GM06990 (cell line): ENCODE measurements at regions not wholly inside any gene's neighbourhood (a gene's known extent, or its start where the extent isn't known, plus 50 kb on each side); places are given as distances from the start of the nearest gene placed in this dataset.

Source experiments
- DNase-seq: peaks from one replicate; pipeline ENCODE4 v3.0.0-alpha.2; 2011; ENCODE audit not compliant: insufficient read length; ENCODE audit errors: extremely low read depth
- H3K27me3 ChIP-seq: replicated peaks from 2 replicates; pipeline ENCODE4 v1.6.0; 2011; ENCODE audit warnings: low read length; ENCODE audit not compliant: control insufficient read depth, insufficient read depth
- H3K36me3 ChIP-seq: 2 replicates; pipeline ENCODE4 v1.5.1; 2011; ENCODE audit warnings: low read length; ENCODE audit not compliant: control insufficient read depth, insufficient read depth
- H3K4me3 ChIP-seq: replicated peaks from 2 replicates; pipeline ENCODE4 v1.5.1; 2011; ENCODE audit warnings: low read depth, mild to moderate bottlenecking, control low read depth, low read length
- CTCF ChIP-seq: IDR thresholded peaks from 2 replicates; pipeline ENCODE4 v1.5.1; 2011; ENCODE audit warnings: low read length, control low read depth, mild to moderate bottlenecking, inconsistent platforms; ENCODE audit not compliant: insufficient read depth, poor library complexity, severe bottlenecking

GRCh38 chr2:144698156-144698555 lies 178.2 kb upstream of the ZEB2 start:
- no peak for TF ChIP-seq CTCF
- H3K4me3 ChIP-seq = no peak overlapping the region
- H3K27me3 ChIP-seq = no peaks in the 10 kb centered on the region
- H3K36me3 ChIP-seq = no peaks in the 10 kb centered on the region
- no peak for DNase-seq

GRCh38 chr2:144695657-144696056 lies 175.7 kb upstream of the ZEB2 start:
- H3K4me3 ChIP-seq = no peak overlapping the region
- no peak for DNase-seq
- H3K27me3 ChIP-seq = no peaks in the 10 kb centered on the region
- H3K36me3 ChIP-seq = no peaks in the 10 kb centered on the region
- TF ChIP-seq CTCF = no peak

- no peak for TF ChIP-seq CTCF
- DNase-seq = no peak
- Histone ChIP-seq H3K4me3 (no peak overlapping the region), H3K27me3 (no peaks in the 10 kb centered on the region), H3K36me3 (no peaks in the 10 kb centered on the region)
These were observed 174.5 kb upstream of the ZEB2 start for GRCh38 chr2:144694456-144694855.

- Histone ChIP-seq H3K4me3 (no peak overlapping the region), H3K27me3 (no peaks in the 10 kb centered on the region), H3K36me3 (no peaks in the 10 kb centered on the region)
- no peak for DNase-seq
- no peak for TF ChIP-seq CTCF
These were observed 173.3 kb upstream of the ZEB2 start for GRCh38 chr2:144693179-144693578.

GRCh38 chr2:144692661-144693060 lies 172.7 kb upstream of the ZEB2 start:
- no peak for TF ChIP-seq CTCF
- H3K27me3 ChIP-seq = no peaks in the 10 kb centered on the region
- DNase-seq = no peak
- H3K36me3 ChIP-seq = no peaks in the 10 kb centered on the region
- H3K4me3 ChIP-seq = no peak overlapping the region

- Histone ChIP-seq H3K27me3 (no peaks in the 10 kb centered on the region), H3K4me3 (no peak overlapping the region), H3K36me3 (no peaks in the 10 kb centered on the region)
- no peak for DNase-seq
- TF ChIP-seq CTCF = no peak
These were observed 170.9 kb upstream of the ZEB2 start for GRCh38 chr2:144690771-144691170.
